Posterior vena cava (tissue), 2 donors: ENCODE measurements at regions not wholly inside any gene's neighbourhood (a gene's known extent, or its start where the extent isn't known, plus 50 kb on each side); places are given as distances from the start of the nearest gene placed in this dataset.
"Not testable (repeated sequence)": the region's sequence is repeated elsewhere in the genome, so short reads cannot be mapped to it uniquely, and the experiment has no call there.

Source experiments
- DNase-seq: peaks from one replicate; pipeline ENCODE4 v3.0.0-alpha.2; 2020; ENCODE audit warnings: low spot score
- intact Hi-C, 2 donors: fragments of 100-400 bp; cut with DNase I; formaldehyde crosslinking; loops; one replicate each; pipeline versions ENCODE4 v1.14.1 to v1.14.2; 2022 to 2023
- donor health status: DM: yes; HTN: yes; CAD: no.
- donor health status: DM: yes; HTN: yes; CAD: no.

- DNase-seq: no peak
- intact Hi-C loops: no loop called here
These were observed 333.8 kb downstream of the PREX1 start for GRCh38 chr20:48493966-48494365.

- DNase-seq, intact Hi-C loops: not testable (repeated sequence)
These were observed 334.5 kb downstream of the PREX1 start for GRCh38 chr20:48493331-48493730.

DNA sequence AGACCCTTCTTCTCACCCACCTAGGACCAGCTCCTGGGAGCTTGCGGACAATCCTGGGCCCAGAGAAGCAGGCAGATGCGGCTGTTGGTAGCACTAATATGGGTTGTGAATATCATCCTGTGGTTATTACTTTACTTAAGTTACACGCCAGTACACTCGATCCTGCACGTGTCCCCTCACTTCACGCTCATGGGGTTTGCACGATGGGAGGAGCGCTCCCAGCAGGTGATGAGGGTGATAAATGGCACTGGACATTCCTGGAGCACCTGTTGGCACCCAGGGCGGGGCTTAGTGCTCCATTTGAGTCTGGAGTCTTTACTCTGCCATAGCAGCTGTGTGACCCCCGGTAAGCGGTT lies 335.1 kb downstream of the PREX1 start:
- no peak for DNase-seq
- intact Hi-C loops: no loop called here

DNA sequence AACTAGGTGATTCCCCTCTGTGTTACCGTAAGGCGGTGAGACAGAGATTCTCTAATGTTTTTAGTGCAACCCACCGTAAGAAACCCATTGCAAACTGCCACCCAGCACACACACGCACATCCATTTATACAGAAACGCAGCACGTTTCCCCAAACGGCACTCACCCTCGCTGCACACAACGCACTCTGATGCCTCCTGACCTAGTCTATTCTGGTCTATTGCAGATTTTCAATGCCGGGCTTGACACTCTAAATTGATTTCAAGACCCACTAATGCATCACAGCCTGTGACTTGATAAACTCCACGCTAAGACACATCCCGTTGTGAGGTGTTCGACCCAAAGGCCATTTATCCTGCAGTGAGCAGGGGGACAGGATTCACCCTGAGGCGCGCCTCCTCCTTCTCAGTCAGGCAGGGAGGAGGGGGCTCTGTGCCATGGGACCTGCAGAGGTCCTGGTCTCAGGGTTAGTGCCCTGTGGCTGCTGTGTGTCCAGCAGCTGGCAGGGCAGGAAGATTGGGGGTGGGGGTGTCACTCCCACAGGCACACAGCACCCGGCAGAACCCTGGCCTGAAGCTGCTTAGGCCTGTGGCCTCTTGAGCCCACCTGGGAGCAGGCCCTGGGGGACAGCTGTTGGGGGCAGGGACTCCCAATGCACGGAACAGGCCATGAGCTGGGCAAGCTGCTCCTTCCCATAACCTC lies 335.6 kb downstream of the PREX1 start:
- intact Hi-C loops: no loop called here
- no peak for DNase-seq

DNA sequence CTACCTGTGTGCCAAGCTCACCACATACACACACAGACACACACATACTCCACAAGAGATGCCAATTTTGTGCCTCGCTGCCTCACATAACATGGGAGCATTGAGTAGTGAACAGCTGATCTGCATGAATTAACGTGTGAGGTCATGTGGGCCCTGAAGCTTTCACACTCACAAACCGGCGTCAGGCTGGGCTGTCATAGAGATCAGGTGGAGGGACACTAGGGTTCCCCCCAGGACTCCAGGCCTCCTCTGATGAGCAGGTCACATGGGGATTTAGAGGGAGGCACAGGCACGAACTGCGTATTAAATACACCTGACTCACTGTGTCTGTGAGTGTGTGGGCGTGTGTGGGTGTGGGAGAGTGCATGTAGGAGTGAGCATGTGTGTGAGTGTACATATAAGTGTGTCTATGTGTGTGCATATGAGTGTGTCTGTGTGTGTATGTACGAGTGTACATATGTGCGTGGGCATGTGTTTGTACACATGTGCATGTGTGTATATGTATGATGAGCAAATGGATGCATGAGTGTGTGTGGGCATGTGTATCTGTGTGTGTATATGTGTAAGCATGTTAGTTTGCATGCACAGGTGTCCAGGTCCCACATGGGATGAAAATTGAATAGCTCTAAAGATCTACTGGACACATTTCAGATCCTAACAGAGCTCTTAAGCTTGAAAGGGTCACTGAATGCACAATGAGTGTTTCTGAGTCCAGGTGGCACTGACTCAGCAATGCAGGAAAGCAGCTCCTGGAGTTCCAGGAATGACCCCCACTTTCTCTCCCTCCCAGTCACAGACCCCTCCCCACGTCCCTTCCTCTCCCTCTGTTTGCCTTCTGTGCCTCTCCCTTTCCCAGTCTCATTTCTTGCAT lies 336.6 kb downstream of the PREX1 start:
- DNase-seq: no peak
- intact Hi-C loops: no loop called here

DNA sequence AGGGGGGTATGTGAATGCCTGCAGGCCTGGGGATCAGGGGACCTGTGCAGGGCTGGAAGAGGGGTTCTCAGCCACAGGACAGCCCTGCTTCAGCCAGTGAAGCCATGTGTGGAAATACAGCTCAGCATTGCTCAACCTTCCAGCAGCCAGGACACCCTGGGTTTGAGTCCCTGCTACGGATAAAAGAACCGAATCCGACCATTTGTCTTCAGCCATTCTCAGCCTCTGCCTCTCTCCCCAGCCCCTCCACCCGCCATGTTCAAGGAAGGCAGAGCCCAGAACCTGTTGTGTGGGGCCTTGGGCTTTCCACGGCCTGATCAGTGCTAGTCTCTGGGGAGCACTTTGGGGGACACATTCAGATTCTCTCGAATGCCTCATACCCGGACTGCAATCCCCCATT lies 337.5 kb downstream of the PREX1 start:
- DNase-seq, intact Hi-C loops: not testable (repeated sequence)

DNA sequence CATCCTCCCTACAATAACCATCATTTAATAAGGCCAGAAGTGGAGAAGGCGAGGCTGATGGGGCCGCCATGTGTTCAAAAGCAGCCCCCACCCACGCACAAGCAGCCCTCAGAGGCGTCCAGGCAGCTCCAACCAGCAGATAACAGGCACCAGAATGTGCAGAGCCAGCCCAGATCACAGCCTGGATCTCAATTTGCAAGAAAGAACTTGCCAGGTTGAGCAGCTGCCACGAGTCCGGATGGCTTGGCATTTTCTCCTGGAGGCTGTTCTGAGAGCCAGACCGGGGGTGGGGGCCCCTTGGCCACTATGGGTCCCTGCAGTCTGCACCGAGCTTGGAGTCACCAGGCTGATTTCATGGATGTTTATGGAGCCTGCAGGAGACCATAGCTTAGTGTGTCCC lies 338.1 kb downstream of the PREX1 start:
- intact Hi-C loops: no loop called here

GRCh38 chr20:48489046-48489463 lies 338.7 kb downstream of the PREX1 start:
- DNase-seq: no peak
- intact Hi-C loops: no loop called here

More for the DNA sequence above, 338.1 kb downstream of the PREX1 start:
- DNase-seq: no peak

- DNase-seq, intact Hi-C loops: not testable (repeated sequence)
These were observed 339.3 kb downstream of the PREX1 start for GRCh38 chr20:48488334-48489034.

GRCh38 chr20:48486065-48486464 lies 341.7 kb downstream of the PREX1 start:
- peak; percentile 43 for DNase-seq
- intact Hi-C loops: no loop called here

- intact Hi-C loops, DNase-seq: not testable (repeated sequence)
These were observed 342.6 kb downstream of the PREX1 start for GRCh38 chr20:48485153-48485552.

- intact Hi-C loops: no loop called here
These were observed 344.3 kb downstream of the PREX1 start for GRCh38 chr20:48483334-48484066.

GRCh38 chr20:48482790-48483189 lies 345.0 kb downstream of the PREX1 start:
- peak; percentile 28 for DNase-seq
- intact Hi-C loops: no loop called here

More at GRCh38 chr20:48483334-48484066, 344.3 kb downstream of the PREX1 start:
- DNase-seq: peak; percentile 36

- intact Hi-C loops: no loop called here
- DNase-seq: no peak
These were observed 347.5 kb downstream of the PREX1 start for GRCh38 chr20:48480216-48480772.

GRCh38 chr20:48478806-48479585 lies 348.8 kb downstream of the PREX1 start:
- intact Hi-C loops: no loop called here
- DNase-seq: no peak

GRCh38 chr20:48478370-48478769 lies 349.4 kb downstream of the PREX1 start:
- intact Hi-C loops: no loop called here
- no peak for DNase-seq

- DNase-seq: no peak
- intact Hi-C loops: no loop called here
These were observed 350.9 kb downstream of the PREX1 start for GRCh38 chr20:48476854-48477253.

GRCh38 chr20:48474022-48474421 lies 353.8 kb downstream of the PREX1 start:
- intact Hi-C loops: loop anchor here in 1 of 2 donors (2.0 kb wide), 1 partner anchor 35 kb away; no protein-coding TSS in a partner anchor
- DNase-seq: peak; percentile 63
